Spleen (tissue), 11 donors: ENCODE measurements at regions not wholly inside any gene's neighbourhood (a gene's known extent, or its start where the extent isn't known, plus 50 kb on each side); places are given as distances from the start of the nearest gene placed in this dataset.

Source experiments
- DNase-seq: peaks from one replicate; pipeline ENCODE4 v3.0.0-alpha.2; 2020
- H3K27ac ChIP-seq, 8 donors: fragments of 200-600 bp; sonication (generic) in 7 of 8; 1 replicate in 4 of 8; 2 replicates in 4 of 8; pipeline versions ENCODE4 v1.5.0 to v1.8.0; 2016 to 2021; ENCODE audit warnings: inconsistent platforms in 4 of 8, mild to moderate bottlenecking in 4 of 8, moderate library complexity in 1 of 8
- H3K27me3 ChIP-seq, 7 donors: fragments of 200-600 bp; sonication (generic) in 6 of 7; replicated peaks in 1 of 7; 1 replicate in 4 of 7; 2 replicates in 3 of 7; pipeline versions ENCODE4 v1.5.0 to v1.8.0; 2016 to 2021; ENCODE audit warnings: inconsistent platforms in 3 of 7, mild to moderate bottlenecking in 1 of 7
- H3K36me3 ChIP-seq, 6 donors: fragments of 200-600 bp; sonication (generic) in 5 of 6; 1 replicate in 4 of 6; 2 replicates in 2 of 6; pipeline versions ENCODE4 v1.5.0 to v1.8.0; 2016 to 2021; ENCODE audit warnings: inconsistent platforms in 2 of 6
- H3K4me1 ChIP-seq, 6 donors: fragments of 200-600 bp; sonication (generic) in 5 of 6; 1 replicate in 3 of 6; 2 replicates in 3 of 6; pipeline versions ENCODE4 v1.5.0 to v1.8.0; 2016 to 2021; ENCODE audit warnings: inconsistent platforms in 3 of 6
- H3K4me3 ChIP-seq, 8 donors: fragments of 200-600 bp; sonication (generic) in 7 of 8; 1 replicate in 4 of 8; 2 replicates in 4 of 8; pipeline versions ENCODE4 v1.5.0 to v1.8.0; 2016 to 2021; ENCODE audit warnings: inconsistent platforms in 4 of 8, mild to moderate bottlenecking in 4 of 8, moderate library complexity in 2 of 8
- H3K9me3 ChIP-seq, 8 donors: fragments of 200-600 bp; sonication (generic) in 7 of 8; 1 replicate in 4 of 8; 2 replicates in 4 of 8; pipeline versions ENCODE4 v1.5.0 to v1.8.0; 2016 to 2021; ENCODE audit warnings: inconsistent platforms in 4 of 8
- CTCF ChIP-seq, 11 experiments: fragments of 200-600 bp in 7 of 11; fragments of 450-650 bp in 4 of 11; sonication (generic) in 4 of 11; IDR thresholded peaks in 8 of 11; conservative IDR thresholded peaks in 3 of 11; 1 replicate in 7 of 11; 2 replicates in 4 of 11; pipeline versions ENCODE4 v1.4.0 to v1.8.0; 2016 to 2021; ENCODE audit warnings: antibody characterized with exemption in 11 of 11, inconsistent platforms in 4 of 11, mild to moderate bottlenecking in 1 of 11
- POLR2A ChIP-seq, 3 donors: fragments of 450-650 bp; IDR thresholded peaks; one replicate each; pipeline ENCODE4 v1.5.1; 2017; ENCODE audit warnings: antibody characterized with exemption in 3 of 3, mild to moderate bottlenecking in 1 of 3
- POLR2AphosphoS5 ChIP-seq, 3 donors: sonication (generic); formaldehyde crosslinking; IDR thresholded peaks; one replicate each; pipeline ENCODE4 v1.5.1; 2017; ENCODE audit warnings: antibody characterized with exemption in 3 of 3
- WGBS, 5 donors: extraction: QIAGEN DNeasy Blood & Tissue Kit in 3 of 5; methylation state at CpG; one replicate each; pipeline versions ENCODE4 v1.1.5 to v1.1.7; 2013 to 2018; 5-methylcytosine and 5-hydroxymethylcytosine counted together
- intact Hi-C: fragments of 100-400 bp; cut with DNase I; formaldehyde crosslinking; loops from one replicate; pipeline ENCODE4 v1.15.0; 2023; ENCODE audit warnings: low total_unique reads
- donor health status: healthy with polysubstance abuse.
- donor health status: DM: no; HTN: no; CAD: no; lungs with moderate emphysema.
- donor health status: DM: no; HTN: no; CAD: no.
- donor health status: Bipolar disorder and iron deficiency.
- donor health status: healthy.
- donor health status: DM: no; HTN: no; CAD: no.
- donor health status: DM: yes; HTN: yes; CAD: no.

GRCh38 chr1:214897581-214897980, 185.0 kb upstream of the KCNK2 start:
- WGBS, 5 donors = 72 to 89% (median 75%) methylated on average over 4 of the region's 4 CpGs

GRCh38 chr1:214898161-214898560, 184.4 kb upstream of the KCNK2 start:
- 85 to 96% (median 89%) methylated on average over 8 of the region's 8 CpGs for WGBS, 5 donors
- intact Hi-C loops = no loop called here
- no peak for DNase-seq

More at GRCh38 chr1:214897581-214897980, 185.0 kb upstream of the KCNK2 start:
- Histone ChIP-seq H3K4me1 (no peaks in the 10 kb centered on the region), H3K27ac (no peak overlapping the region), H3K36me3 (no peaks in the 10 kb centered on the region), H3K27me3 (no peaks in the 10 kb centered on the region), H3K4me3 (no peak overlapping the region), H3K9me3 (peaks cover 0 to 7% (median 0%) of the 10 kb centered on the region in 8 donors)
- TF ChIP-seq CTCF (IDR thresholded peaks at IDR 0.05 in 8 of 11, conservative IDR thresholded peaks at IDR 0.05 in 3 of 11) = no peak
- TF ChIP-seq POLR2AphosphoS5 (IDR thresholded peaks at IDR 0.05) = no peak
- no peak for TF ChIP-seq POLR2A (IDR thresholded peaks at IDR 0.05)
- intact Hi-C loops = no loop called here
- no peak for DNase-seq

DNA sequence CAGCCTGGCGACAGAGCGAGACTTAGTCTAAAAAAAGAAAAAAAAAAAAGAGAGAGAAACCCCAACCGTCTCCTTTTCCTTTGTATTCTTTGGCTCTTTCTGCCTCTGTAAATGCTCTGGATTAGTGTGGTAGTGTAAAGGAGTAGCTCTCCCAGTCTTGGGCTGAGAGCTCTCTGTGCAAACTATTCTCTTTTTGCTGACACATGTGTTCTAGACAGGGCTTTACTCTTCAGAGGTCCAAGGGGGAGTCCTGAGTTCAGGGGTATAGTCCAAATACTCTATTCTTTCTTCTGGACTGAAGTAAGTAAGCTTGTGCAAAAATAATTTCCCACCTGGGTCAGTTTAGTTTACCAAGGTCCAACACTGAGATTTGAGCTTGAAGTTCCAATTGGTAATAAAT, 183.8 kb upstream of the KCNK2 start:
- 82 to 93% (median 88%) methylated on average over 3 of the region's 3 CpGs for WGBS, 5 donors
- no peak for DNase-seq
- Histone ChIP-seq H3K27ac (no peak overlapping the region), H3K4me1 (no peaks in the 10 kb centered on the region), H3K4me3 (no peak overlapping the region), H3K9me3 (no peaks in the 10 kb centered on the region), H3K36me3 (no peaks in the 10 kb centered on the region), H3K27me3 (no peaks in the 10 kb centered on the region)
- TF ChIP-seq POLR2AphosphoS5 (IDR thresholded peaks at IDR 0.05) (no peak), POLR2A (IDR thresholded peaks at IDR 0.05) (no peak), CTCF (IDR thresholded peaks at IDR 0.05 in 8 of 11, conservative IDR thresholded peaks at IDR 0.05 in 3 of 11) (no peak)
- intact Hi-C loops = no loop called here

More at GRCh38 chr1:214898161-214898560, 184.4 kb upstream of the KCNK2 start:
- Histone ChIP-seq H3K9me3 (peaks cover 0 to 3% (median 0%) of the 10 kb centered on the region in 8 donors), H3K4me3 (no peak overlapping the region), H3K27ac (no peak overlapping the region), H3K36me3 (no peaks in the 10 kb centered on the region), H3K27me3 (no peaks in the 10 kb centered on the region), H3K4me1 (no peaks in the 10 kb centered on the region)
- no peak for TF ChIP-seq POLR2A (IDR thresholded peaks at IDR 0.05)
- TF ChIP-seq CTCF (IDR thresholded peaks at IDR 0.05 in 8 of 11, conservative IDR thresholded peaks at IDR 0.05 in 3 of 11) = no peak
- TF ChIP-seq POLR2AphosphoS5 (IDR thresholded peaks at IDR 0.05) = no peak

DNA sequence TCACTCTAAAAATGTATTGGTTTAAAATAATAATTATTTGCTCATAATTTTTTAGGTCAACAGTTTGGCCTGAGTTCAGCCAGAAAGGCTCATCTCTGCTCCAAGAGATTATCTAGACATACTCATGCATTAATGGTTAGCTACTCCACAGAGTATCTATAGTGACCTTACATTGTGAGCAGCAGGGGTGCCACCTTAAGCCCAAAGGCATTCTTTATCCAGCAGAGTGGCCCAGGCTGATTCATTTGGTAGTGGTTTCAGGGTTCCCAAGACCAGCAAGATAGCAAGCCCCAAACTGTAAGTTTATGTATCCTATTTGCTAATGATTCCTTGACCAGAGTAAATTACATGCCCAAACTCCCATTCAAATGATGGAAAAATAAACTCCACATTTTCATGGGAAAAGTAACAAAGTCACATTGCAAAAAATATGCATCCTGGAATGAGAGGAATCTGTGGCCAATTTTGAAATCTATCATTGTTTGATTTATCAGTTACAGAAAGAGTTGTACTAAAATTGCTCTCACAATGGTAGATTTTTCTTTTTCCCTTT, 182.6 kb upstream of the KCNK2 start:
- no peaks in the 10 kb centered on the region for H3K27me3 ChIP-seq
- no peaks in the 10 kb centered on the region for H3K36me3 ChIP-seq
- DNase-seq = no peak
- TF ChIP-seq POLR2AphosphoS5 (IDR thresholded peaks at IDR 0.05) (no peak), CTCF (IDR thresholded peaks at IDR 0.05 in 8 of 11, conservative IDR thresholded peaks at IDR 0.05 in 3 of 11) (no peak), POLR2A (IDR thresholded peaks at IDR 0.05) (no peak)
- intact Hi-C loops = no loop called here
- H3K4me3 ChIP-seq = no peak overlapping the region
- H3K4me1 ChIP-seq = no peaks in the 10 kb centered on the region
- H3K27ac ChIP-seq = no peak overlapping the region
- no peaks in the 10 kb centered on the region for H3K9me3 ChIP-seq
